ENCODE measurements at regions not wholly inside any gene's neighbourhood (a gene's known extent, or its start where the extent isn't known, plus 50 kb on each side); places are given as distances from the start of the nearest gene placed in this dataset.
"Not testable (repeated sequence)": the region's sequence is repeated elsewhere in the genome, so short reads cannot be mapped to it uniquely, and the experiment has no call there.

DNA sequence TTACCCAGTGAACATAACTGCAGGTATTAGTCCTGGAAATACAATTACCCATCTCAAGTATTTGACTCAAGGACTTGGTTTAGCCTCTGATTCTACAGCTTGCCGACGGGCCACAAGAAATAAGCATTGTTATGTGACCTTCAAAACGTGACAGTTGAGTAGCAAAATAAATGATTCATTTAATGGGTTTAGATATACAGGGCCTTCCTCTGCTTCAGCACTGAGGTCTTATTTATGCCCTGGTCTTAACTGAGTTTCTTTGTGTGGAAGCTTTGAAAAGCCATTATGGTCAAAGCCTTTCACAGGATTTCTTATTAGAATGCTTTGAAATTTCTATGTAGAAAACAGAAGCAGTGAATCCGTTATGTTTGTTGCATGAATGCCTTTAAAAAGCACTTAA, 899.2 kb upstream of the API5 start:
- no peaks in the 10 kb centered on the region for H3K27me3 ChIP-seq
- H3K9me3 ChIP-seq, result no peaks in the 10 kb centered on the region
- no peaks in the 10 kb centered on the region for H3K4me1 ChIP-seq
- DNase-seq, result no peak
- TF ChIP-seq, protein P1, sequence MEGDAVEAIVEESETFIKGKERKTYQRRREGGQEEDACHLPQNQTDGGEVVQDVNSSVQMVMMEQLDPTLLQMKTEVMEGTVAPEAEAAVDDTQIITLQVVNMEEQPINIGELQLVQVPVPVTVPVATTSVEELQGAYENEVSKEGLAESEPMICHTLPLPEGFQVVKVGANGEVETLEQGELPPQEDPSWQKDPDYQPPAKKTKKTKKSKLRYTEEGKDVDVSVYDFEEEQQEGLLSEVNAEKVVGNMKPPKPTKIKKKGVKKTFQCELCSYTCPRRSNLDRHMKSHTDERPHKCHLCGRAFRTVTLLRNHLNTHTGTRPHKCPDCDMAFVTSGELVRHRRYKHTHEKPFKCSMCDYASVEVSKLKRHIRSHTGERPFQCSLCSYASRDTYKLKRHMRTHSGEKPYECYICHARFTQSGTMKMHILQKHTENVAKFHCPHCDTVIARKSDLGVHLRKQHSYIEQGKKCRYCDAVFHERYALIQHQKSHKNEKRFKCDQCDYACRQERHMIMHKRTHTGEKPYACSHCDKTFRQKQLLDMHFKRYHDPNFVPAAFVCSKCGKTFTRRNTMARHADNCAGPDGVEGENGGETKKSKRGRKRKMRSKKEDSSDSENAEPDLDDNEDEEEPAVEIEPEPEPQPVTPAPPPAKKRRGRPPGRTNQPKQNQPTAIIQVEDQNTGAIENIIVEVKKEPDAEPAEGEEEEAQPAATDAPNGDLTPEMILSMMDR (IDR thresholded peaks at IDR 0.05), result no peak
- no peak for TF ChIP-seq POLR2A (IDR thresholded peaks at IDR 0.05)
- no peak overlapping the region for H3K4me3 ChIP-seq
- H3K27ac ChIP-seq, result no peak overlapping the region
- H3K36me3 ChIP-seq, result no peaks in the 10 kb centered on the region

DNA sequence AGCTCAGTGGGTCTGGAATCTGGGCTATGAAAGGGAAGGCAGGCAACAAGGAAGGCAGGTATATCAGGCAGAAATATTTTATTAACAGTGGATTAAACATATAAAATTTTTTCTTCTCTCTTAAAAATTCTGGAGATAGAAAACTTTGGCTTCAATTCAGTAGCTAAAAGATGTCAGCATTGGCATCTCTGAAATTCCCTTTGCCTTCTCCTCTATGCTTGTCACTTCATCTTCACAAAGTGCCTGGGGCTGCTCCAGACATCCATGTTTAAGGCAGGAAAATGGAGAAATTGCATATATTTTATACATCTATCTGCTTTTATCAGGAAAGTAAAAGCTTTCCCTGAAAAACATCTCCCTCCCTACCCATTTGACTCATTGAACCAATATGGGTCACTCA, 894.1 kb upstream of the API5 start:
- no peaks in the 10 kb centered on the region for H3K4me1 ChIP-seq
- H3K4me3 ChIP-seq, result no peak overlapping the region
- TF ChIP-seq, protein P1 (IDR thresholded peaks at IDR 0.05), result no peak
- no peak for TF ChIP-seq POLR2A (IDR thresholded peaks at IDR 0.05)
- no peaks in the 10 kb centered on the region for H3K36me3 ChIP-seq
- DNase-seq, result no peak
- no peaks in the 10 kb centered on the region for H3K27me3 ChIP-seq
- no peak overlapping the region for H3K27ac ChIP-seq
- no peaks in the 10 kb centered on the region for H3K9me3 ChIP-seq

DNA sequence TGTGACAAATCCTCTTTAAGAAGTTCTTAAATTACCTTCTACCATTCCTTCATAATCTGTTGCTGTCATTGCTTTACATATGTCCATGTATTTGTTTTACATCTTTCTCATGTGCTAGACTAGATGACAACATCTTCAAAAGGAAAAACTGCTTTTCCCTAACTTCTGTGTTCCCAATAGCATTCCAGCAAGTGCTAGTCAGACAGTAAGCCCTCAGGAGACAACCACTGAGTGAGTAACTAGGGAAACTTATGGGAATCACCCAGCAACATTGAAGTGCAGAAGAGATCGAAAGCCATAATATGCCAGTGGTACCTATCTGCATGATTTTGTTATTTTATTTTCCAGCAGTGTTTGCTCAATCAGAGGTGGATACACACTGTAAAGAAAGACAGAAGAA, 889.7 kb upstream of the API5 start:
- TF ChIP-seq POLR2A (IDR thresholded peaks at IDR 0.05), result no peak
- TF ChIP-seq, protein P1 (IDR thresholded peaks at IDR 0.05), result no peak
- no peaks in the 10 kb centered on the region for H3K36me3 ChIP-seq
- DNase-seq, result no peak

DNA sequence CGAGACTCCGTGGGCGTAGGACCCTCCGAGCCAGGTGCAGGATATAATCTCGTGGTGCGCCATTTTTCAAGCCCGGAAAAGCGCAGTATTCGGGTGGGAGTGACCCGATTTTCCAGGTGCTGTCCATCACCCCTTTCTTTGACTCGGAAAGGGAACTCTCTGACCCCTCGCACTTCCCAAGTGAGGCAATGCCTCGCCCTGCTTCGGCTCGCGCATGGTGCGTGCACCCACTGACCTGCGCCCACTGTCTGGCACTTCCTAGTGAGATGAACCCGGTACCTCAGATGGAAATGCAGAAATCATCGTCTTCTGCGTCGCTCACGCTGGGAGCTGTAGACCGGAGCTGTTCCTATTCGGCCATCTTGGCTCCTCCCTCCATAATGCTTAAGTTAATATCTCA, 876.9 kb upstream of the API5 start:
- H3K36me3 ChIP-seq, H3K4me3 ChIP-seq, H3K4me1 ChIP-seq, H3K27me3 ChIP-seq, H3K9me3 ChIP-seq, DNase-seq, H3K27ac ChIP-seq: not testable (repeated sequence)

More for the DNA sequence above, 889.7 kb upstream of the API5 start:
- H3K27ac ChIP-seq, result no peak overlapping the region
- H3K27me3 ChIP-seq, result no peaks in the 10 kb centered on the region
- H3K4me1 ChIP-seq, result no peaks in the 10 kb centered on the region
- no peaks in the 10 kb centered on the region for H3K9me3 ChIP-seq
- no peak overlapping the region for H3K4me3 ChIP-seq

DNA sequence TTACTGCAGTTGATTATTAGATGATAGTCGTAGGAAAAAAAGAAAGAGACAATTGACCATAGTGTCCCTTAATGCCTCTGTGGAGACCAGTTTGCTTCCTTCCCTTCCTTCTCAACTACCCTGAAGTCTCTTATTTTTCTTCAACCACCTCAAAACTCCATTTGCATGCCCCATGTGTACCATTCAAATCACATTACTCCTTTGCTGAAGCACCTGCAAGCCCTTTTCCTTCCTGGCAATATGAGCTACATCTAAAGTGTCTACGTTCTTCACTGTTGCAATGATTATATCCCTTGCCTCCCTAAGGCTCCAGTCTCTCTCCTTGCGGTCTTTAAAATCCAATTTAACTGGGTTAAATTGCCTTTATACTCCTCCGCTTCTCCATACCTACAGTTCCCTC, 867.4 kb upstream of the API5 start:
- Histone ChIP-seq H3K27ac (no peak overlapping the region), H3K4me3 (no peak overlapping the region), H3K27me3 (no peaks in the 10 kb centered on the region), H3K36me3 (no peaks in the 10 kb centered on the region), H3K9me3 (no peaks in the 10 kb centered on the region), H3K4me1 (no peaks in the 10 kb centered on the region)
- DNase-seq, result no peak
- TF ChIP-seq POLR2A (IDR thresholded peaks at IDR 0.05), result no peak
- TF ChIP-seq, protein P1 (IDR thresholded peaks at IDR 0.05), result no peak

DNA sequence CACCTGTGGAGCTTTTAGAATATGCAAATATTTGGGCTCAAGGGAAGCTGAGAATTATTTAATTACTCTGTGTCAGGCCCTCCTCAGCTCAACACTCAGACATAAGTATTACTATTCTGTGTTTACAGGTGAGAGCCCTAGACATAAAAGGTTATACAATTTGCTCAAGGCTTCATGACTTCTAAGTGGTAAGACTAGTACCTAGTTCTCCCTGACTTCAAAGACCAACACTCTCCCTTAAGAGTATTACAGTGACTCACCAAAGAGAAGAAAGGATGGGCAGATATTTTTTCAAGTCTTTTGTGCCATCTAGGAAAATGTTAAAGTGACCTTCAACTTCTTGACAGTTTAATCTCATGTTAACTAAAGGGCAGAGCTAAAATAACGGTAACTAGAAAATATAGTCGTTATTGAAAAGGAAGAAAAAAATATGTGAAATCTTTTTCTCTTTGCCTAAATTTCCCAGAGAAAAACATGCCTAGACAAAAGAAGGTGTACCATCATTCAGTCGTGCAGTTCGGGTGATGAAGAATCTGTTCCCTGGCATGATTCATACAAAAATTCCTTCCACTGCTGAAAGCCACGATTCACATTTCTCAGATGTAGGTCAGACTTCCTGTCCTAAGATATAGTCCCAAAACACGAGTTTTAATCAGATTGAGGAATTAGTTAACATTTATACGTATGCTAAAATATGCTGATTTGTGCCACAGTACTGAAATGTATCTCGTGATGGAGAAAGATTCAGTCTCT, 849.1 kb upstream of the API5 start:
- no peak overlapping the region for H3K4me3 ChIP-seq
- H3K36me3 ChIP-seq, result no peaks in the 10 kb centered on the region
- no peak for DNase-seq
- no peaks in the 10 kb centered on the region for H3K9me3 ChIP-seq
- no peaks in the 10 kb centered on the region for H3K4me1 ChIP-seq
- H3K27me3 ChIP-seq, result no peaks in the 10 kb centered on the region
- TF ChIP-seq, protein P1 (IDR thresholded peaks at IDR 0.05), result no peak
- TF ChIP-seq POLR2A (IDR thresholded peaks at IDR 0.05), result no peak
- no peak overlapping the region for H3K27ac ChIP-seq

Data from Peyer's patch (tissue), 4 donors.